HUES64 (cell line): ENCODE measurements at regions not wholly inside any gene's neighbourhood (a gene's known extent, or its start where the extent isn't known, plus 50 kb on each side); places are given as distances from the start of the nearest gene placed in this dataset.

Source experiments
- H3K27ac ChIP-seq: 2 replicates; pipeline ENCODE4 v1.7.0; 2013; ENCODE audit warnings: low read depth, low read length, inconsistent platforms
- H3K27me3 ChIP-seq: 2 replicates; pipeline ENCODE4 v1.6.1; 2013; ENCODE audit warnings: mild to moderate bottlenecking, low read length; ENCODE audit not compliant: insufficient read depth
- H3K36me3 ChIP-seq: 2 replicates; pipeline ENCODE4 v1.6.1; 2013; ENCODE audit warnings: mild to moderate bottlenecking, low read length; ENCODE audit not compliant: insufficient read depth
- H3K4me1 ChIP-seq: 2 replicates; pipeline ENCODE4 v1.6.1; 2013; ENCODE audit warnings: mild to moderate bottlenecking, low read length, moderate library complexity; ENCODE audit not compliant: insufficient read depth
- H3K4me3 ChIP-seq: 2 replicates; pipeline ENCODE4 v1.5.1; 2013; ENCODE audit warnings: mild to moderate bottlenecking, low read length, moderate library complexity
- H3K9ac ChIP-seq: 2 replicates; pipeline ENCODE4 v1.6.1; 2013; ENCODE audit warnings: mild to moderate bottlenecking, low read depth, low read length
- H3K9me3 ChIP-seq: 2 replicates; pipeline ENCODE4 v1.6.1; 2013; ENCODE audit warnings: low read depth, low read length; ENCODE audit not compliant: insufficient read depth
- WGBS: fragments of 150-250, 120-280 bp; methylation state at CpG from one replicate; pipeline ENCODE4 v1.1.7; 2013; ENCODE audit warnings: missing lambda C conversion rate; 5-methylcytosine and 5-hydroxymethylcytosine counted together

- Histone ChIP-seq H3K27ac (no peak overlapping the region), H3K27me3 (peaks cover 4% of the 10 kb centered on the region), H3K4me1 (peaks cover 8% of the 10 kb centered on the region; the same call in 1 of the 2 replicates), H3K4me3 (no peak overlapping the region), H3K9ac (no peak overlapping the region), H3K36me3 (no peaks in the 10 kb centered on the region), H3K9me3 (no peaks in the 10 kb centered on the region)
- 37% methylated on average over 6 of the region's 6 CpGs for WGBS
These were observed 175.0 kb upstream of the BCOR start for GRCh38 chrX:40272776-40273175.

- no peak overlapping the region for H3K27ac ChIP-seq
- H3K36me3 ChIP-seq: no peaks in the 10 kb centered on the region
- H3K9ac ChIP-seq: no peak overlapping the region
- no peaks in the 10 kb centered on the region for H3K9me3 ChIP-seq
- WGBS: 33% methylated on average over 8 of the region's 9 CpGs
- H3K4me1 ChIP-seq: peaks cover 8% of the 10 kb centered on the region; the same call in 1 of the 2 replicates
- no peak overlapping the region for H3K4me3 ChIP-seq
- peaks cover 10% of the 10 kb centered on the region for H3K27me3 ChIP-seq
These were observed 174.4 kb upstream of the BCOR start for GRCh38 chrX:40272141-40272540.

DNA sequence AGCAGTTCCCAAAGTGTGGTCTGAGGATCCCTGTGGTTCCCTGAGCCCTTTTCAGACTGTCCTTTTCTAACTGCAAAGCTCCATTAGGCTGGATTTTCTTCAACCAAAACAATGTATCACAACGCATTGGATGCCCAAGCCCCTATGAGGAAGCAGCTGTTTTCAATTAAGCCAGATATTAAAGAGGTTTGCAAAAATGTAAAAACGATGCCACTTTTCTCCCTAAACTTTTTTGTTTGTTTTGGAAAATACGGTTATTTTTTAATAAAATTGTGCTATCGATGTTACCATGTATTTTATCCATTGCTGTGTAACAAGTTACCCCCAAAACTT is 170.4 kb upstream of the BCOR start:
- H3K4me1 ChIP-seq: peaks cover 8% of the 10 kb centered on the region; the same call in 1 of the 2 replicates
- WGBS: 70% methylated on average over 2 of the region's 4 CpGs
- no peak overlapping the region for H3K4me3 ChIP-seq

DNA sequence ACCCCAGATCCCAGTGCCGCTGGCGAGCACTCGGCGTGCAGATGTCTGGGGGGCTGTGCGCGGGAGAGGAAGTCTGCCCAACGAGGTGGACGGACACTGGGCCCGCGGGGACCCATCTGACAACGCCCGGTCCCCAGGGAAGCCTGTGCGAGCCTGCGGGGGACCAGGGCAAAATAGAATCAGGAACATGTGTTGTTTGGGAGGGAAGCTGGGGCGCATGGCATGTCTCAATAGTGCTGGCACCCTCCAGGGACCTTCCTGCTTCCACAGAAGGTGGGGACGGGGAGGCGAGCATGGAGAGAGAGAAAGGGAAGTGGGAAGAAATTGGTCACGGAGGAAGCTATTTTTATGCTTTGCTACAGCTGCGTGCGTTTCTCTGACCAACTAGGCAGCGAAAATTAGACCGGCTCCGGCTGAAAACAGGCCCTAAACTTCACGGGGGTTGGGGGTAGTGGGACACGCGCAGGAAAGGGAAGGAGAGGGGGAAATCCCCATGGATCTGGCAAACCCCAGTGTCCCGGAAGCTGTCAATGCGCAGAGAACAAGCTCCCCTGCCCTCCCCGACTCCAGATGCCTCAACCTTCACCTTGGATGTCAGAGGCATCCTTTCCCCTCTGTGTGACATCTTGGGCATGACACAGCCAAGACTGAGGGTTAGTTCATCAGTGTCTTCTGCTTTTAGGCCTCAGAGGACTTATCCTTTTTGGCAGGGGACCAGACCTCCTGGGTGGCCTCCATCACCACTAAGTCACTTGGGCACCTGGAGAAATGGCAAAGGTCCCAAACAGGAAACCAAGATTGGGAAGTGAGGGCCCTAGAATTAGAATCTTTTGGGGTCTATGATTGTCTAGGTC is 169.8 kb upstream of the BCOR start:
- Histone ChIP-seq H3K36me3 (no peaks in the 10 kb centered on the region), H3K27ac (no peak overlapping the region), H3K9ac (0 out of 2 replicates have a peak overlapping the region, but pooled peaks have one; percentile 30), H3K4me1 (peaks cover 6% of the 10 kb centered on the region; the same call in 1 of the 2 replicates), H3K9me3 (no peaks in the 10 kb centered on the region), H3K27me3 (peaks cover 16% of the 10 kb centered on the region), H3K4me3 (peak overlapping the region; percentile 59)
- 27% methylated on average over 29 of the region's 29 CpGs for WGBS

More for the DNA sequence above, 170.4 kb upstream of the BCOR start:
- no peak overlapping the region for H3K9ac ChIP-seq
- peaks cover 16% of the 10 kb centered on the region for H3K27me3 ChIP-seq
- H3K9me3 ChIP-seq: no peaks in the 10 kb centered on the region
- H3K27ac ChIP-seq: no peak overlapping the region
- no peaks in the 10 kb centered on the region for H3K36me3 ChIP-seq

- WGBS: 11% methylated on average over 41 of the region's 42 CpGs
- no peak overlapping the region for H3K27ac ChIP-seq
- H3K36me3 ChIP-seq: no peaks in the 10 kb centered on the region
- H3K4me3 ChIP-seq: peak overlapping the region; percentile 59
- peaks cover 16% of the 10 kb centered on the region for H3K27me3 ChIP-seq
- H3K9ac ChIP-seq: 0 out of 2 replicates have a peak overlapping the region, but pooled peaks have one; percentile 54
- H3K9me3 ChIP-seq: no peaks in the 10 kb centered on the region
- no peaks in the 10 kb centered on the region for H3K4me1 ChIP-seq
These were observed 169.0 kb upstream of the BCOR start for GRCh38 chrX:40266490-40267333.

DNA sequence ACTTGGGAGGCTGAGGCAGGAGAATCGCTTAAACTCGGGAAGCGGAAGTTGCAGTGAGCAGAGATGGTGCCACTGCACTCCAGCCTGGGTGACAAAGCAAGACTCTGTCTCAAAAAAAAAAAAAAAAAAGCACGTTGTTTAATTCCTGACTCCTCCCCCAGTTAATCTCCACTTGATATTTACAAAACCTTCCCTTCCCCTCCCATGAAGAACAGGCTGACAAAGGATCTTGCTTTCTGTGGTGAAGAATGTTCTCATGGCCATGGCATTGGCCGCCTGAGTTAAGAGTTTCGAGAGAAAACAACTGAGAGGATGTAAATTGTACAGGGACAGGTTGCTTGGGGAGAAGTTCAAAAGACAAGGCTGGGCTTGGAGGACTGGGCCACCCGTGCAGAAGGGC is 168.2 kb upstream of the BCOR start:
- H3K27ac ChIP-seq: no peak overlapping the region
- H3K9ac ChIP-seq: no peak overlapping the region
- H3K9me3 ChIP-seq: no peaks in the 10 kb centered on the region
- no peaks in the 10 kb centered on the region for H3K36me3 ChIP-seq
- no peak overlapping the region for H3K4me3 ChIP-seq
- H3K4me1 ChIP-seq: no peaks in the 10 kb centered on the region
- H3K27me3 ChIP-seq: peaks cover 16% of the 10 kb centered on the region
- 80% methylated on average over 6 of the region's 7 CpGs for WGBS

- 86% methylated on average over 8 of the region's 8 CpGs for WGBS
- H3K27me3 ChIP-seq: peaks cover 14% of the 10 kb centered on the region
These were observed 165.3 kb upstream of the BCOR start for GRCh38 chrX:40263014-40263560.

DNA sequence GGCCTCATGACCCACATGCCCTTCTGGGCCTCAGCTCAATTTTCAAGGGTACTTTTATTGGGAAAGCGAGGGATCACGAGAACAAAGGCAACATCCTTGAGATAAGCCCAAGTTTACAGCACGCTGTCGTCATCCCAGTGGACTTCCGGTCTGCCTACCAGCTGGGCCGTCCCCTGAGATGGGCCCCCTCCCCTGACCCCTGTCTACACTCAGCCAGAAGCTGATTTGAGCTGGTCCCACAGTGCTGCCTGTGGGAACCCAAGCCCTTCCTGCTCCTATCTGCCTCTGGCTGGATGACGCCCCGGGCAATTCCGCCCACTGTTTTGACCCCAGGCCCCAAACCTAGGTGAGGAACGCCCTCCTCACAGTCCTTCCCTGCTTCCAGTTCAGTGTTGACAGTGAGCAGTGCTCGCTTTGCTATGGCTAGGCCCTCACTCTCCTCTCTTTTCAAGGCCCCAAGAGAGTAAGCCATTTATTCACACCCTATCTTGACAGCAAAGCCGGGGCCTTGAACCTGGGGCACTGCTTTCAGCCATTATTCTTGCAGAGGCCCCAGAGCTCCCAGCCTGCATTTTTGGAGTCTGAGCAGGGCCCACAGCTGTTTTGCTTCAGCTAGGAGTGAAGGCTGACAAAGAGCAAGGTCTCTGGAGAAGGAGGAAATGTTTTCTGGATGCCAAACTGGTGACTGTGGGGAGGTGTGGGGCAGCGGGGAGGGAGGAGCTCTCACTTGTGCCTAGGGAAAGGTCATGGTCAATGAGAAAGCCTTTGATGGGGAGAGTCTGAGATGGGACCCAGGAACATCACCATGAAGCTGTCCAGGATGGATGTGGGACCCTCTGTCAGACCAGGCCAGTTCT is 164.6 kb upstream of the BCOR start:
- no peaks in the 10 kb centered on the region for H3K36me3 ChIP-seq
- no peaks in the 10 kb centered on the region for H3K9me3 ChIP-seq
- no peak overlapping the region for H3K4me3 ChIP-seq
- peaks cover 7% of the 10 kb centered on the region for H3K27me3 ChIP-seq
- no peak overlapping the region for H3K9ac ChIP-seq
- WGBS: 87% methylated on average over 13 of the region's 13 CpGs
- no peak overlapping the region for H3K27ac ChIP-seq
- no peaks in the 10 kb centered on the region for H3K4me1 ChIP-seq

More at GRCh38 chrX:40263014-40263560, 165.3 kb upstream of the BCOR start:
- no peak overlapping the region for H3K27ac ChIP-seq
- no peak overlapping the region for H3K9ac ChIP-seq
- H3K9me3 ChIP-seq: no peaks in the 10 kb centered on the region
- H3K36me3 ChIP-seq: no peaks in the 10 kb centered on the region
- H3K4me3 ChIP-seq: no peak overlapping the region
- no peaks in the 10 kb centered on the region for H3K4me1 ChIP-seq

DNA sequence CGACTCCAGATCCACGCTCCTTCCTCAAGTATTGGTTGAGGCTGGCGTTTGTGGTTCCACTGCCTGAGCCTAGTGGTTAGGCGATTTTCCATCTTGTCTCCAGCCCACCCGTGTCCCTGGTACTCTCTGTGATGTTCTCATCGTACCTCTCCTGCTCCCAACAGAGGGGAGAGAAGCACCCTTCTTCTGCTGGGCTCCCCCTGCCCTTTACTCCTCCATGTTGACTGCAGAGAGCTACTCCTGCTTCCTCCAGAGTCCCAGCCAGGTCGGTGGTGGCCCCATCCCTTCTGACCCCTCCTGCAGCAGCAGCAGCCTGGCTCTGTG is 164.0 kb upstream of the BCOR start:
- no peak overlapping the region for H3K4me3 ChIP-seq
- WGBS: 92% methylated on average over 7 of the region's 7 CpGs
- H3K27me3 ChIP-seq: 0 out of 2 replicates have a peak, but pooled peaks cover 6% of the 10 kb centered on the region
- H3K9me3 ChIP-seq: no peaks in the 10 kb centered on the region
- no peaks in the 10 kb centered on the region for H3K36me3 ChIP-seq
- no peaks in the 10 kb centered on the region for H3K4me1 ChIP-seq
- no peak overlapping the region for H3K9ac ChIP-seq
- no peak overlapping the region for H3K27ac ChIP-seq

DNA sequence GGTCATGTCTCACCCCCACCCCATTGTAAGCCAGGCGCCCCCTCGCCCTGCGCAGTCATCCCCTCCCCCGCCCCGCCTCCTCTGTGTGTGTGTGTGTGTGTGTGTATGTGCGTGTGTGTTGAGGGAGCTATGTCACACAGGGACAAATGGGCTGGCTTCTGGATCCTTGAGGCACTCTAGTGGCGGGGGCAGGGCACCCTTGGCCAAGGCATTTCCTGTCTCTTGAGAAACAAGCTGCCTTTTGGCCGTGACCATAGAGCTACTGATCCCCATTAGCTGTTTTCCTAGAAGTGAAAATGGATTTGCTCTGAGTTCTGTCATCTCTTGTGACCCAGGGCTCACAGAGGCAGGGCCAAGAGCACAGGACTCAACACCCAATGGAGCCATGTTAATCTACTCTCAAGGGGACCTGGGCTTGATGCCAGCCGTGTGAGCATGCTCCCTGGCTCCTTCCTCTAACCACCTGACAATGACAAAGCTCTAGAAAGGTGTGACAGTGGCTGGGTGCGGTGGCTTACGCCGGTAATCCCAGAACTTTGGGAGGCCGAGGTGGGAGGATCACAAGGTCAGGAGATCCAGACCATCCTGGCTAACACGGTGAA is 162.5 kb upstream of the BCOR start:
- Histone ChIP-seq H3K36me3 (no peaks in the 10 kb centered on the region), H3K9ac (no peak overlapping the region), H3K4me3 (no peak overlapping the region), H3K4me1 (no peaks in the 10 kb centered on the region), H3K27ac (no peak overlapping the region), H3K9me3 (no peaks in the 10 kb centered on the region), H3K27me3 (no peaks in the 10 kb centered on the region)
- WGBS: 87% methylated on average over 9 of the region's 14 CpGs
